Fibroblast of skin of abdomen (primary cell): ENCODE measurements at regions not wholly inside any gene's neighbourhood (a gene's known extent, or its start where the extent isn't known, plus 50 kb on each side); places are given as distances from the start of the nearest gene placed in this dataset.

Source experiments
- DNase-seq: peaks from one replicate; pipeline ENCODE4 v3.0.0-alpha.2; 2013

DNA sequence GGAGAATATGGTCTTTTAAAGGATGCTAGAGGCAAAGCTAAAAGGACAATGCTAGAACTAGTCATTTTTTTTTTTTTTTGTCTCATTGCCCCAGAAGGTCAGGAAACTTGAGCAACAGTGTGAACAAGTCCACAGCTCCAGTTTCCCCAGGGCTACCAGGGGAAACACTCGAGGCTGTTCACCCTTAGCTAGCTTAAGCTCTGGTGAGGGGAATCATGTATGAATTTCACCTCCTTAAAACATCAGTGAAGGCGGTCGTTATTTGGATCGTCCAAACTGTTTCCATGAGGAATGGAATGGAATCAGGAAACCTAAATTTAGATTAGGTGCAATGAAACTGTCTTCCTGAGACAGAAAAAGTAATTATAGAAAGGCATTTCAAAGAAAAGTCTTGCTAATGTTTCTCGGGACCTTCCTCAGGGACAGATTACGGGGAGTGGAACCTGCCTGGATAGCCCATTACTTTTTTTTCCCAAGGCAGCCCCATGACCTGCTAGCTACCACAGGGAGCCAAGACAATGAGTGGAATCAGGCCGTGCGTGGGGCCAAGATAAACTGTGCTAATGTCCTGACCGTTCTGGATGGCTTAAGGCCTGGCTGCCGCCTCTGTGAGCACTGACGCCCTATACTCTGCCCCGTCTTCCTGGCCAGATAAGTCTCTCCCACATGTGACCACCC, 164.8 kb upstream of the SGK1 start:
- no peak for DNase-seq

DNA sequence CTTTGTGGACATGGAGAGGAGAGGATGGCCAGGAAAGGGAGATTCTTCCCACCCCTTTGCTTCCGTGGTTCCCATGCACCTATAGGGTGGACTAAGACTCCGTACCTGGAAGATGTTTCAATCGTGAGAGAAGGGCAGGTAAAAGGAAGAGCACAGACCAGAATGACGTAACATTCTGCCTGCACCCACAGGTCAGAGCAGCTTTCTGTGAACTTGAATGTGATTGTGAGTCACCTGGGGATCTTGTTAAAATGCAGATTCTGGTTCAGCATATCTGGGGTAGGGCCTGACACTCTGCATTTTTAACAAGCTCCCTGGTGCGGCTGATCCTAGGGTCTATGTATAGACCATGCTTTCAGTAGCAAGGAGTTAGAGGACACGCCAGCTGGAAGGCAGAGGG, 164.1 kb upstream of the SGK1 start:
- DNase-seq: no peak

DNA sequence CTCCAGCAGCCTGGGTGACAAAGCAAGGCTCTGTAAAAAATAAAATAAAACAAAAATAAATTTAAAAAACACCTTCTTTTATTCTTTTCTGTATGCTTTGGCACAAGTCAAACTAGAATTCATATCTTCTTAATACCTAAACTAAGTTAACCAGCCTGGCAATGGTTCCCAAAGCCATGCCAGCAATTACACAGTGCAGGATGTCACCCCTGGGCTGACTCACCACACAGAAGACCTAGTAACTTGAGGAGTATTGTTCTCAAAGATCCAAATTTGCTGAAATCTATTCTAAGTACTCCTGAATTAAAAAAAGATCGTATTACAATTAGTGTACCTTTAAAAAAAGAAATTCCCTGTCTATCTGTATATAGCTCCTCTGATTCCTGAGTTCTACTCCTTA, 162.7 kb upstream of the SGK1 start:
- no peak for DNase-seq

DNA sequence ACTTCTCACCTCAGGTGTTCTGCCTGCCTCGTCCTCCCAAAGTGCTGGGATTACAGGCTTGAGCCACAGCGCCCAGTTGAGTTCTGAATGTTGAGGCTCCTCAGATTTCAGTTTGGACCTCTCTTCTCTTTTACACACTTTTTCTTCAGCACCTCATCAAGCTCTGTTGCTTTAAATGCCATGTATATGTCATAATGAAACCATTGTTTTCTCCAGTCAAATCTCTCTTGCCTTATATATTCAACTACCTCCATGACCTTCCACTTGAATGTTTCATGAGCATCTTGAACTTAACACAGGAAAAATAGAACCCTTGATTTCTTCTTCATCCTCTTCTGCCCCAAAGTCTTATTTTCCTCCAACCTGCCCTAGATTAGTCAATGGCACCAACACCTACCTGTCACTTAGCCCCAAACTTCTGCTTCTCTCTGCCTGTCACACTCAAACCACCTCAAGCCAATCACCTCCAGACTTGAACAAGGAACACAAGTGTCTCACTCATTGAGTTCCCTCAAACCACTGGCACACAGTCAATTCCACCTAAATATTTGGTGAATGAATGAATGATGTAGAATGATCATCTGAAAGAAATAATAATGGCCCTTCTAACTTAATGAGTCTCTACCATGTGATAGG, 161.0 kb upstream of the SGK1 start:
- DNase-seq: no peak

DNA sequence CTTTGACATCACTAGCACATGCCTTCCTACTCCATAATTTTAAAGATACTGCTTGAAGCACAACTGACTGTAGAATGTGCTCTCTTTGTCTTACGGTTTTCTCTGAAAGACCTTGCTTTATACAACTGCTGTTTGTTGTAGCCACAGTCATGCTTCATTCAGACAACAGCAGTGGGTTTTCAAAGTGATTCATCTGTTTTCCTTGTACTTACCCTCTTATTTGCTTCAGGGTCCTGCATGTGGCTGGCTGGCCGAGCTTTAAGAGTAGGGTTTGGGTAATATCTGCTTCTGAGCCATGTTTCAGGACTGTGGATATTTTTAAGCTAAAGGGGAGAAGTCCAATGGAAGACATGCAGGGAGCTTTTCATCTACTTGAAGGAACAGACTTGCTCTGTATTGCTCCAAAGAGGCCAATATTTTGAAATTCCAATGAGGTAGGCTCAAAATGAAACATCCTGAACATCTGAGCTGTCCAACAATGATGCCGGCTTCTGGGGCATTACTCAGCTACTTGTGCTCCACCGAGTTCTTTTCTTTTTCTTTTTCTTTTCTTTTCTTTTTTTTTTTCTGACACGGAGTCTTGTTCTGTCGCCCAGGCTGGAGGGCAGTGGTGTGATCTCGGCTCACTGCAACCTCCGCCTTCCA, 160.2 kb upstream of the SGK1 start:
- DNase-seq: peak; percentile 39

DNA sequence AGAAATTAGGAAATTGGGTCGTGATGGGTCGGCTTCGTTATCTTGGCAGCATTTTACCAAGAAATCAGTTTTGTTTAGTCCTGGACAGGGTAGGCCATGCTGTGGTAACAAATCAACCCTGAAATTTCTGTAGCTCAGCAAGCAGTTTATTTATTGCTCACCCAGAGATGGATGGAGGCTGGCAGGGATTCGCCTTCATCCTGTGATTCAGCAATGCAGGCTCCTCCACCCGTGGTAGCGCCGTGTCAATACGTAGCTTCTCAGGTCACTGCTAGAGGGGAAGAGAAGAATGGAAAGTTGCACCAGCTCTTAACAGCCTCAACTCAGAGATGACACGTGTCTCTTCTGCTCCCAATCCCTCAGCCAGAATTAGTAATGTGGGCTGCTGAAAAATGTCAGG, 157.0 kb upstream of the SGK1 start:
- DNase-seq: no peak

DNA sequence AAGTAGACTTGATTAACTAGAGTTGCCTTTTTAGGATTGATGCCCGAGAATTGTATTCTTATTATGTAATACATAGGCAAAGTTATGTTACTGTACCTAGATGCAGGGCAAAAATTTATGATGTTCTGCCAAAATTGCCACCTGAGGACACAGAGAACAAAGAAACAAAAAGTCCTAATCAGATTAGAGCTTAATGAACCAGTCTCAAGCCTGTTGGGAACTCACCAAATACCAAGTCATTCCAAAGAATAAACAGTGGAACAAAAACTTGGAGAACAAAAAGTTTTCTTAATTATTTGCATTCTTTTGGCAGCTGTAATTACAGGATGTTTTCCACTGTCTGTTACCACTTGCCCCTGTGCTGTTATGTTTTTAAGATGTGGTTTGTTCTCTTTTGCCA, 154.7 kb upstream of the SGK1 start:
- DNase-seq: no peak

DNA sequence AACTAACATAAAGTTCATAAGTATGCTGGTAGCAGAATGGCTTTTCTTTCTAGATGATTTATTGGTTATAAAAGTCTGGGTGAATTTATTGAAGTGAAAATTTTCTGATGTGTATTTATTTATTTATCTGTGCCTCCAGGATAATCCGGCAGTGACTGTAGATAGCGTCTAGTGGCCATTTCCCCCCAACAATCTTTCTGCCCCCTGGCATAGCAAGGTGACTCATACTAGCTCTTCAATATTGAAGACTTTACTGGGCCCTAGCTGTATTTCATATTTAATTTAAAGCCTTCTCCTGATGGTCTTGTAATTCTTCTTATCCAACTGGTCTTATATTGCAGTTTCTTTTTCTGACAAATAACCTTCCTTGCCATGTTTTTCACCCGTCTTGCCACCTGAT, 154.1 kb upstream of the SGK1 start:
- DNase-seq: no peak

DNA sequence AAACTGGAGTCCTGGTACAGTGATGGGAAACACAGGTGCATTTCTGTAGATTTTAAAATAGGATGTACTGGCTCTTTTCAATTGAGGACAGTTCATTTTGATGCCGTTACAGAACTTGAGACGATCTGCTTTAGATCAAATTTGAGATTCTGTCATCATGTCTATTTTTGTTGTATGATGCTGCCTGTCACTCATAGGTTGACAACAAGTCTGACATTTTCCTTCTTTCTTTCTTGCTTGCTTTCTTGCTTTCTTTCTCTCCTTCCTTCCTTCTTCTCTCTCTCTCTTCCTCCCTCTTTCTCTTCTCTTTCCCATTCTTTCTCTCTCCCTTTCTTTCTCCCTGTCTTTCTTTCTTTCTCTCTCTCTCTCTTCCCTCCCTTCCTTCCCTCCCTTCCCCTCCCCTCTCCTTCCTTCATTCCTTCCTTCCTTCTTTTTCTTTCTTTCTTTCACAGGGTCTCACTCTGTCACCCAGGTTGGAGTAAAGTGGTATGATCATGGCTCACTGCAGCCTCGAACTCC, 152.6 kb upstream of the SGK1 start:
- DNase-seq: no peak

DNA sequence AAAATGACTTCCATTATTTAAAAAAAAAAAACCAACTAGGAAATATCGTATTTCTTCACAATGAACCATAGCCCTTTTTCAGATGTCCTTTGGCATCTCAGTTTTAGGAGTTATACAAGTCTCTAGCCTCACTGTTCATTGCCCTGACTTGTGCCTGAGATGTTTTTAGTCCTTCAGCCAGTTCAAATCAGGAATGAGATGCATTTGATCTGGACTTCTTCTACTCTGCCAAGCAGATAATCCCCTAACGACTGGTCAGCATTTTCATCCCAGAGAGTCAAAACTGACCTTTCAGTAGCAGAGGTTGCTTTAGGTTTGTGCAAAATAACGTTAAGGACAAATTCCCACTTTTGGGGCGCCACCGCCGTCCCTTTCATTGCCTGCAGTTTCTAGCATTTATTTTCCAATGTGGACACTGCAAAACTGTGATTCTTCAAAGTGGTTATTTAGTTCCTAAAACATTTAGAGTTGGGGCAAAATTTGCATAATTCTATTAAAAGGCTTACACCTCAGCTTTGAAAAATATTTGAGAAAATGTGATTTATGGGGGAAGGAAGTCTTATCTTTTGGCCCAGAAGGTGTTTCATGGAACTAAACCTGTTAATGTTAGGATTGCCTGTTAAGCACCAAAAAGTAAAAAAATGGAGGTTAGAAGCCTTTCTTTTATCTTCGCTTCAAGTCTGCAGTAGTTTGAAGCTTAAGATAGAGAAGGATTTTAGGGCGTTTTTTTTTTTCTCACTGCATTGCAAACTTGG, 152.0 kb upstream of the SGK1 start:
- no peak for DNase-seq

DNA sequence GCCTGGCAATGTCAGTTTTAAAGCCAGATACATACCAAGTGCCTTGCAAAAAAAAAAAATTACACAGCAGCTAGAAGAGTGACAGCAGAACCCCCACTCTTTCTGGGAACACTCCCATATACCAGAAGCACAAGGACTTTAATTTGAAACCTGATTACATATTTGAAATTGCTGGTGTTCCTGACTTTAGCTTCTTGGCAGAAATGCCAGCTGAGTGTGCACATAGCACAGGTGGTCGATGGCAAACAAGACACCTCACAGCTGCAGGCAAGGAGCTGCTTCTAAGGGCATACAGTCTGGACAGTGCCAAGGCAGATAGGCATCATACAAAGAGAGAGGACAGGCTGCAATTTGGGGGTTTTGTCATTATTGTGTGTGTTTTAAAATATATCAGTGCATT, 150.7 kb upstream of the SGK1 start:
- no peak for DNase-seq

DNA sequence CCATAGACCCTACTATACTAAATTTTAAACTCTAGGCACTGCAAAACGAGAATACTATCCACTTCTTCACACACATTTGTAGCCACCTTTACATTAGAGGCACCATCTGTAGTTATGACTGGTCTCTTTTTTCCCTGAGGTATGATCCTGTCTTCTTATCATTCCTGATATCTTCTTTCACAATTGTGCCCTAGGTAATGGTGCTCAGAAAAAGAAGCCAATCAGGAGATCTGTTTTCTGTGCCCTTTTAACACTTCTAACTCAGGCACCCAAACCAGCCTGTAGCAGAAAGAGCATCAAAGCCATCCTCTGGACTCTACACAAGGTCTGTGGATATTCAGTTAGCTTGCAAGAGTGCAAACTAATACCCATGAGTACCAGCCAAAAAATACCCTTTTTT, 149.7 kb upstream of the SGK1 start:
- no peak for DNase-seq

DNA sequence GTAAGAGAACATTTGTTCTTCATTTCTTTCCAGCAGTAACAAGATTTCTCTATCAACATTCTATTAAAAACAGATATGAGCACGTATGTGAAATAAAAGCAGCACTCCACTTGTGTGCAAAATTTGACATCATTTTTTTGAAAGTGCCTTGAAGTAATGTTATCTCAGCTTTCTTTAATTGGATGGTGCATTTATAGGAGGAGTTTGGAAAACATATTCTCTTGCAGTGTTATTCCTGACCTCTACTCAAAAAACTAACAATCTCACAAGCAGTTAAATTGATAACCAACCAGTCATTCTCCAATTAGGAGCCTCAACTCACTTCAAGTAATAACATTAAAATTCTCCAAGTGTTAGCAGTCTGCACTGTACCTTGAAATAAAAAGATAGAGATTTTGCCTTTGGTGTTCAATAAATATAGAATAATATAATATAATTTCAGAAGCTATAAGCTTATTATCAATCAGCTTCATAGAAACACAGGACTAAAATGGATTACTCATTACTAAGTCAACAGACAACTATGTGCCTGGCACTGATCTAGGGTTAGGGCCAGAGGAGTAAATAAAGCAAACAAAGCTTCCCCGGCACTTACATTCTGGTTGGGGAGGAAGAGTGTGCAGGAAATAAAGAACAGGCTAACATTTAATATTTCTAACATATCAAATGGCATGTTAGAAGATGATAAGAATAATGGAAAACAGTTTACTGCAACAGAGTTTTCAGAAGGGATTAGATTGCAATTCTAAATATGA, 149.0 kb upstream of the SGK1 start:
- no peak for DNase-seq

DNA sequence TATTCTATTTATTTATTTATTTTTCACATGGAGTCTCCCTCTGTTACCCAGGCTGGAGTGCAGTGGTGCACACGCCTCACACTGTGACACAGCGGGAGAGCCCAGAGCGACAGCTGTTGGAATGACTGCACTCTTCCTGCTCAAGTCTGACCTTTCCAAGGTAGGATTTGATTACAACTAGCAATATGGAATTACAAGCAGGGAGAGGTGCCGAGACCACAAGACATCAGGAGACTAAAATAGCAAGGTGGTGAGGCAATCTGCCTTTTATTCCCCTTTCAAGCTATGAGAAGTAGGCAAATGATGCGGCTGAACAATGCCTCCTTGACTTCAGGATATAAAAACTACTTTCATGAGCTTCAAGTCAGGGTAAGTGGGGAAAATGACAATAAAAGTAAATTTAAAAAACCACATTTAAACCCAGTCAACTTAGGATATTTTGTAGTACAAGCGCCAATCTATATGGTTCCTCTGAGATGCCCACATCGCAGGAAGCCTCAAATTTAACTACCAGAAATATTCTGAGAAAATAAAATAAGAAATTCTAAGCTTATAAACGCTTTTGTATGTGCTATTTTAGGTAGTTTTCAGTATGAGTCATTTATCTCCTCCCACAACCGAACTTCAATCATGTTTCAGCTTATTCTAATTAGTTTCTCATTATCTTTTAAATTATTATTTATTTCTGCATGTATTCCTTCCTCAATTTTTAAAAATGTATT, 146.9 kb upstream of the SGK1 start:
- DNase-seq: peak; percentile 79

DNA sequence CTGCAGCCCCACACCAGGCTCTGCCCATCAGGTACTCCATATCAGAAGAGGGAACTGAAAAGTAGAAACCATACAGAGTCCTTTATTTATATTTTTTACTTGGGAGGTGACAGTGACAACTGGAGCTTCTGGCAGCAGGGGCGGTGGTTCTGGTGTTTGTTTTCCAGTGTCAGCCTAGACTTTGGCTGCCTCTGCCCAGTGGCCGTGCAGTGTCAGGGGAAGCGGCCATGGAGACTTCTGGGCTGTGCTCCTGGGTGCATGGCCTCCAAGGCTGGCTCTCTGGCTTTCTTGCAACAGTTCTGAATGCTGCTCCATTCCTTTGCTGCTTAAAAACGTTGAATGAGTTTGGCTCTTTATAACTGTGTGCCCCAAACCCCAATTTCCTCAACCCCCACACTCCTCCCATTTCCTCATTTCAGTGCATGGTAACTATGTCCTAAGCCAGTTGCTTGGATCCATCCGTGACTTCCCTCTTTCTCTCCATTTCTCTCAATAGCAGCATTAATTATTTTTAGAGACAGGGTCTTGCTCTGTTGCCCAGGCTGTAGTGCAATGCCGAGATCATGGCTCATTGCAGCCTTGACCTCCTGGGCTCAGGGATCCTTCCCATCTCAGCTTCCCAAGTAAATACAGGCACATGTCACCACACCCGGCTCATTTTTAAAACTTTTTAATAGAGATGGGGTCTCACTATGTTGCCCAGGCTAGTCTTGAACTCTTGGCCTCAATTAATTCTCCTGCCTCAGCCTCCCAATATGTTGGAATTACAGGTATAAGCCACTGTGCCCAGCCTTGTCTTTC, 141.1 kb upstream of the SGK1 start:
- no peak for DNase-seq

DNA sequence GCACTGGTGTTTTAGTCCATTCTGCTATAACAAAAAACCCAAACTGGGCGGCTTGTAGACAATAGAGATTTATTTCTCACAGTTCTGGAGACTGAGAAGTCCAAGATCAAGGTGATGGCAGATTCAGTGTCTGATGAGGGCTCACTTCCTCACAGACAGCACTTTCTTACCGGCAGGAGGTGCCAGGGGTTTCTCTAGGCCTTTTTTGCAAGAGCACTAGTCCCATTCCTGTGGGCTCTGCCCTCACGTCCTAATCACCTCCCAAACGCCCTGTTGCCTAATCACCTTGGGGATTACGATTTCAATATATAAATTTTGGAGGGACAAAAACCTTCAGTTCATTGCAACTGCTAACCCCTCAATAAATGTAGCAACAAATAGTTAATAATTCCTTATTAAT, 140.0 kb upstream of the SGK1 start:
- DNase-seq: no peak

DNA sequence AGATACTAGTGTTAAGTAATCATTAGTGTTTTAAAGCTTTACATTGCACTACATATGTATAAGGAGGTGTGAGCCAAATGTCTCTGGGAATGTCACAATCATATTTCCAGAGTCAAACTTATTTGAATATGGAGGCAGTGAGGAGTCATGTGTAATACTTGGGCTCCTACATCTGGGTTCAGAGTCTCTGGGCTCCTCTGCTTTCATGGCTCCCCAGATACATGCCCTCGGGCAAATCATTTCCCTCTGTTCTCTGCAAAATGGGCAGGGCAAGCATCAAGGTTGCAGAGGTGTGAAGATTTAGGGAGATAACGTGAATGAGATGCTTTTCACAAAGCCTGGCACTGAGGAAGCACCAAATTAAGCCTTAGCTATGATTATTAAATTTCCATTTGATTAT, 138.3 kb upstream of the SGK1 start:
- no peak for DNase-seq

DNA sequence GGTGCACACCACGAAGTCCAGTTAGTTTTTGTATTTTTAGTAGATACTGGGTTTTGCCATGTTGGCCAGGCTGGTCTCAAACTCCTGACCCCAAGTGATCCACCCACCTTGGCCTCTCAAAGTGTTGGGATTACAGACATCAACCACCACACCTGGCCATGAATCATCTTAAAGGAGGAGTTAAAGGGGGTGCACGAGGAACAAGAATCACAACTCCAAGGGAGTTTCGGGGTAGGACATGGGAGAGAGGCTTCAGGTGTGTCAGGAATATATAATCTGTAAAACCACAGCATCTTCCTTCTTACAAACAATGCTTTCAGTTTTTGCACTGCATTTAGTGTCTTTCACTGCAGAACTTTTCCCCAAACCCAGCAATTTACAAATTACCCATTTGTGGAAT, 137.4 kb upstream of the SGK1 start:
- no peak for DNase-seq

DNA sequence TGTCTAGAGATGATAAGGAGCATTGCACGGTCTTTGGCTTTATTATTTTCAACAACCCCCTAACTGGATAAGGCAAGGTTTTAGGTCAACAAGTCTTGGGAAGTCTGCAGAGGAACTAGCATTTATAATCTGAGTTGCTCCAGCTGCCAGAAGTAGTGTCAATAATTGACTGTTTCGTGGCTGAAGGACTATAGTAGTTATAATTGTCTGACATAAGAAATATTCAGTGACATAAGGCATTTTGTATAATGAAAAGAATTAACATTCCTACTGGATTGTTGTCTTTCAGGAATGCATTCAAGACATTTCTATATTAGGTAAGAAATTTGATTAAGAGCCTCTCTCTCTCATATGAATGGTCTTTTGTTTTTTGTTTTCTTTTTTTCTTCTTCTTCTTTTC, 136.9 kb upstream of the SGK1 start:
- peak; percentile 63 for DNase-seq

DNA sequence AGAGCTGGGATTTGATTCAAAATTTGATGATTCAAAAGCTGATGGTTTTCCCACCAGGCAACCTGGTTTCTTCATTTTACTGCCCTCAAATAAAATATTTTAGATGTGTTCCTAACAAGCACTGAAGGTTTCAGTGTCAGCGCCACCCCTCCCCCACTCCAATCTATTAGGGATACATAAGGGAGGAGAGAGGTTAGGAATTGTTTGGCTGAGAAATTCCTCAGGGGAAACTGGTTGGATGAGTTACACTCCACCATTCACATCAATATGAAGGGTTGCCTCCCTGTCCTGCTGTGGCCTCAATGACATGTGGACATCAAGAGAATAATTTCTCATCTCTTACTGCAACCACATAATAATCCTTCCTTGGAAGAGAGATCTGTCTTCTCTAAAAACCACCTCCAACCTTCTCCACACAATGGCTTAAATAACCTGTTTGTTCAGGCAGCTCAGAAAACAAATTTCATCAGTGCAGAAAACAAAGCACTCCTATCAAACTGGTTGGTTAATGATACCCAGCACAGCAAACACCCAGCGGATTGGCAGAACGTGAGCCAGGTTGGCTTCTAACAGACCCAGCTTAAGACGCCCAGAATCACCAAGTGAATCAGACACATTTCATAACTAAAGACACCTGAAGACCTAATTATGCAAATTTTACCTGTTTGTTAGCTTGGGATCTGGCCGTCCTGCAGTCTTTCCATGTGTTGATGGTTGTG, 136.0 kb upstream of the SGK1 start:
- DNase-seq: no peak
